Urinary bladder (tissue), 3 donors: ENCODE measurements at regions not wholly inside any gene's neighbourhood (a gene's known extent, or its start where the extent isn't known, plus 50 kb on each side); places are given as distances from the start of the nearest gene placed in this dataset.

ENCODE experiments used
- DNase-seq: peaks from one replicate; pipeline ENCODE4 v3.0.0-alpha.2; 2015; ENCODE audit errors: extremely low spot score
- H3K27ac ChIP-seq: one replicate; pipeline ENCODE4 v1.5.1; 2013; ENCODE audit warnings: low read depth, mild to moderate bottlenecking, moderate library complexity
- H3K36me3 ChIP-seq: one replicate; pipeline ENCODE4 v1.6.1; 2013; ENCODE audit warnings: mild to moderate bottlenecking, moderate library complexity; ENCODE audit not compliant: insufficient read depth
- H3K4me1 ChIP-seq: one replicate; pipeline ENCODE4 v1.6.1; 2013; ENCODE audit warnings: mild to moderate bottlenecking, moderate library complexity; ENCODE audit not compliant: insufficient read depth
- H3K4me3 ChIP-seq: one replicate; pipeline ENCODE4 v1.5.1; 2013; ENCODE audit warnings: low read depth, low read length
- WGBS: extraction: QIAGEN DNeasy Blood & Tissue Kit; methylation state at CpG from one replicate; pipeline ENCODE4 v1.1.7; 2013; 5-methylcytosine and 5-hydroxymethylcytosine counted together
- donor health status: healthy with polysubstance abuse.
- donor health status: healthy.

GRCh38 chr1:37085393-37085792, 51.1 kb upstream of the GRIK3 start:
- no peak for DNase-seq
- Histone ChIP-seq H3K27ac (no peak overlapping the region), H3K4me3 (no peak overlapping the region), H3K4me1 (no peaks in the 10 kb centered on the region), H3K36me3 (no peaks in the 10 kb centered on the region)
- 49% methylated on average over 6 of the region's 6 CpGs for WGBS

GRCh38 chr1:37089750-37090149, 55.4 kb upstream of the GRIK3 start:
- DNase-seq = no peak
- H3K27ac ChIP-seq = no peak overlapping the region
- WGBS = 78% methylated on average over 3 of the region's 3 CpGs
- H3K4me3 ChIP-seq = no peak overlapping the region
- H3K4me1 ChIP-seq = no peaks in the 10 kb centered on the region
- no peaks in the 10 kb centered on the region for H3K36me3 ChIP-seq

- 98% methylated on average over 2 of the region's 2 CpGs for WGBS
Measured at GRCh38 chr1:37090671-37091070, 56.4 kb upstream of the GRIK3 start.

GRCh38 chr1:37092937-37093336, 58.6 kb upstream of the GRIK3 start:
- 65% methylated on average over 1 of the region's 1 CpG for WGBS
- no peaks in the 10 kb centered on the region for H3K4me1 ChIP-seq
- H3K27ac ChIP-seq = no peak overlapping the region
- H3K4me3 ChIP-seq = no peak overlapping the region
- H3K36me3 ChIP-seq = no peaks in the 10 kb centered on the region
- no peak for DNase-seq

More at GRCh38 chr1:37090671-37091070, 56.4 kb upstream of the GRIK3 start:
- H3K36me3 ChIP-seq = no peaks in the 10 kb centered on the region
- DNase-seq = no peak
- no peak overlapping the region for H3K4me3 ChIP-seq
- no peak overlapping the region for H3K27ac ChIP-seq
- no peaks in the 10 kb centered on the region for H3K4me1 ChIP-seq

- DNase-seq = no peak
- H3K4me3 ChIP-seq = no peak overlapping the region
Measured at GRCh38 chr1:37094302-37094701, 60.0 kb upstream of the GRIK3 start.

GRCh38 chr1:37096523-37096922, 62.2 kb upstream of the GRIK3 start:
- Histone ChIP-seq H3K4me1 (no peaks in the 10 kb centered on the region), H3K27ac (no peak overlapping the region), H3K4me3 (no peak overlapping the region), H3K36me3 (no peaks in the 10 kb centered on the region)
- 70% methylated on average over 6 of the region's 6 CpGs for WGBS
- DNase-seq = no peak

More at GRCh38 chr1:37094302-37094701, 60.0 kb upstream of the GRIK3 start:
- no peak overlapping the region for H3K27ac ChIP-seq
- no peaks in the 10 kb centered on the region for H3K36me3 ChIP-seq
- 53% methylated on average over 6 of the region's 6 CpGs for WGBS
- H3K4me1 ChIP-seq = no peaks in the 10 kb centered on the region

GRCh38 chr1:37097731-37098130, 63.4 kb upstream of the GRIK3 start:
- Histone ChIP-seq H3K4me3 (no peak overlapping the region), H3K36me3 (no peaks in the 10 kb centered on the region), H3K4me1 (no peaks in the 10 kb centered on the region), H3K27ac (no peak overlapping the region)
- 64% methylated on average over 7 of the region's 7 CpGs for WGBS
- DNase-seq = no peak

- Histone ChIP-seq H3K27ac (no peak overlapping the region), H3K4me3 (no peak overlapping the region), H3K4me1 (no peaks in the 10 kb centered on the region), H3K36me3 (no peaks in the 10 kb centered on the region)
- no peak for DNase-seq
Measured at GRCh38 chr1:37098237-37098636, 63.9 kb upstream of the GRIK3 start.

GRCh38 chr1:37100310-37100709, 66.0 kb upstream of the GRIK3 start:
- DNase-seq = no peak
- no peak overlapping the region for H3K4me3 ChIP-seq
- 37% methylated on average over 1 of the region's 1 CpG for WGBS
- H3K36me3 ChIP-seq = no peaks in the 10 kb centered on the region
- H3K4me1 ChIP-seq = no peaks in the 10 kb centered on the region
- no peak overlapping the region for H3K27ac ChIP-seq

- Histone ChIP-seq H3K36me3 (no peaks in the 10 kb centered on the region), H3K4me1 (no peaks in the 10 kb centered on the region), H3K4me3 (no peak overlapping the region), H3K27ac (no peak overlapping the region)
- DNase-seq = no peak
- WGBS = 75% methylated on average over 2 of the region's 2 CpGs
Measured at GRCh38 chr1:37102656-37103382, 68.5 kb upstream of the GRIK3 start.

GRCh38 chr1:37105911-37106310, 71.6 kb upstream of the GRIK3 start:
- Histone ChIP-seq H3K4me3 (no peak overlapping the region), H3K36me3 (no peaks in the 10 kb centered on the region), H3K27ac (no peak overlapping the region), H3K4me1 (no peaks in the 10 kb centered on the region)
- no peak for DNase-seq
- WGBS = 66% methylated on average over 5 of the region's 5 CpGs

GRCh38 chr1:37107153-37107907, 73.0 kb upstream of the GRIK3 start:
- DNase-seq = no peak
- WGBS = 78% methylated on average over 5 of the region's 5 CpGs
- no peak overlapping the region for H3K4me3 ChIP-seq
- H3K36me3 ChIP-seq = no peaks in the 10 kb centered on the region
- no peak overlapping the region for H3K27ac ChIP-seq
- no peaks in the 10 kb centered on the region for H3K4me1 ChIP-seq

GRCh38 chr1:37108596-37109188, 74.4 kb upstream of the GRIK3 start:
- H3K36me3 ChIP-seq = no peaks in the 10 kb centered on the region
- no peaks in the 10 kb centered on the region for H3K4me1 ChIP-seq
- no peak for DNase-seq
- H3K4me3 ChIP-seq = no peak overlapping the region
- WGBS = 73% methylated on average over 9 of the region's 9 CpGs
- no peak overlapping the region for H3K27ac ChIP-seq

GRCh38 chr1:37112430-37112829, 78.1 kb upstream of the GRIK3 start:
- DNase-seq = peak; percentile 2
- H3K36me3 ChIP-seq = no peaks in the 10 kb centered on the region
- no peak overlapping the region for H3K27ac ChIP-seq
- 27% methylated on average over 1 of the region's 1 CpG for WGBS
- H3K4me1 ChIP-seq = no peaks in the 10 kb centered on the region
- no peak overlapping the region for H3K4me3 ChIP-seq
